Keratinocyte (primary cell): ENCODE measurements at regions not wholly inside any gene's neighbourhood (a gene's known extent, or its start where the extent isn't known, plus 50 kb on each side); places are given as distances from the start of the nearest gene placed in this dataset.

Experiments
- EZH2 ChIP-seq: IDR thresholded peaks from one replicate; pipeline ENCODE4 v1.6.1; 2012; ENCODE audit warnings: inconsistent platforms, mild to moderate bottlenecking, low read length, moderate library complexity
- TF ChIP-seq, protein P1 (sequence below), 3 experiments: IDR thresholded peaks in 1 of 3; conservative IDR thresholded peaks in 1 of 3; optimal IDR thresholded peaks in 1 of 3; 2 replicates in 2 of 3; 3 replicates in 1 of 3; pipeline versions ENCODE3 to v1.5.1; 2011; ENCODE audit warnings: low read length in 3 of 3, mild to moderate bottlenecking in 3 of 3, moderate library complexity in 2 of 3, control low read depth in 1 of 3, inconsistent platforms in 1 of 3; ENCODE audit not compliant: insufficient read depth in 2 of 3; ENCODE audit errors: extremely low read depth in 1 of 3

DNA sequence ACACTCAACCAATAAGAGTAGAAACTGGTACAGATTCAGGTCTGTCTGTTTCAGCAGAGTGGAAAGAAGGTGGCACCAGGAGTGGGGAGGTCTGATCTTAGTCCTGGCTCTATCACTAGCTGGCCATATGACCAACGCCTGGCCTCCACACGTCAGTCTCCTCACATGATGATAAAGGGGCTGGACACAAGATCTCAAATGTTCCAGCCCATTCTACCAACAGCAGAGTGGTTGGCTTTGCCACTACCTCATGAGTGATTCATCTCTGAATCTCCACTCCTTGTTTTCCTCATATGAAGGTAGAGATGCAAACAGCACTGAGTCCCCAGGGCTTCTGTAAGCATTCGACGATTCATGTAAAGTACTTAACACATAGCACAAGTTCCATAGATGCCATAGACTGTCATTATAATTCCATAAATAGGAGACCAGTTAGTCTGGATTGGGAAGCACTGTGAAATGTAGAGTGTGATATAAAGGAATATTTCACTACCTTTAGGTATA lies 281.9 kb upstream of the ASIC2 start:
- TF ChIP-seq, protein P1, sequence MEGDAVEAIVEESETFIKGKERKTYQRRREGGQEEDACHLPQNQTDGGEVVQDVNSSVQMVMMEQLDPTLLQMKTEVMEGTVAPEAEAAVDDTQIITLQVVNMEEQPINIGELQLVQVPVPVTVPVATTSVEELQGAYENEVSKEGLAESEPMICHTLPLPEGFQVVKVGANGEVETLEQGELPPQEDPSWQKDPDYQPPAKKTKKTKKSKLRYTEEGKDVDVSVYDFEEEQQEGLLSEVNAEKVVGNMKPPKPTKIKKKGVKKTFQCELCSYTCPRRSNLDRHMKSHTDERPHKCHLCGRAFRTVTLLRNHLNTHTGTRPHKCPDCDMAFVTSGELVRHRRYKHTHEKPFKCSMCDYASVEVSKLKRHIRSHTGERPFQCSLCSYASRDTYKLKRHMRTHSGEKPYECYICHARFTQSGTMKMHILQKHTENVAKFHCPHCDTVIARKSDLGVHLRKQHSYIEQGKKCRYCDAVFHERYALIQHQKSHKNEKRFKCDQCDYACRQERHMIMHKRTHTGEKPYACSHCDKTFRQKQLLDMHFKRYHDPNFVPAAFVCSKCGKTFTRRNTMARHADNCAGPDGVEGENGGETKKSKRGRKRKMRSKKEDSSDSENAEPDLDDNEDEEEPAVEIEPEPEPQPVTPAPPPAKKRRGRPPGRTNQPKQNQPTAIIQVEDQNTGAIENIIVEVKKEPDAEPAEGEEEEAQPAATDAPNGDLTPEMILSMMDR (optimal IDR thresholded peaks at IDR 0.05 in 1 of 3, IDR thresholded peaks at IDR 0.05 in 1 of 3, conservative IDR thresholded peaks at IDR 0.05 in 1 of 3; ENCODE audit: extremely low read depth in 1 of 3, insufficient read depth in 2 of 3, low read length in 3 of 3), result no peak
- no peak for TF ChIP-seq EZH2
